ENCODE measurements at regions not wholly inside any gene's neighbourhood (a gene's known extent, or its start where the extent isn't known, plus 50 kb on each side); places are given as distances from the start of the nearest gene placed in this dataset.

- TF ChIP-seq POLR2AphosphoS5 (IDR thresholded peaks at IDR 0.05), result no peak
- TF ChIP-seq CTCF (IDR thresholded peaks at IDR 0.05), result no peak
- no peak for TF ChIP-seq POLR2A (IDR thresholded peaks at IDR 0.05)
Measured at GRCh38 chr2:154556146-154556545, 142.3 kb upstream of the KCNJ3 start.

Data from transverse colon (tissue), 4 donors.